Bronchial epithelial cell (primary cell): ENCODE measurements at regions not wholly inside any gene's neighbourhood (a gene's known extent, or its start where the extent isn't known, plus 50 kb on each side); places are given as distances from the start of the nearest gene placed in this dataset.

Experiments used
- DNase-seq: peaks from one replicate; pipeline ENCODE4 v3.0.0-alpha.2; 2010; ENCODE audit warnings: low read depth
- FAIRE-seq: peaks from 2 replicates; lab custom pipeline; 2011; peaks lifted over from hg19 to GRCh38; lab: Jason Lieb, UNC
- H3K27me3 ChIP-seq: 2 replicates; pipeline ENCODE4 v1.5.1; 2011; ENCODE audit warnings: low read length; ENCODE audit not compliant: control insufficient read depth, insufficient read depth
- H3K36me3 ChIP-seq: 2 replicates; pipeline ENCODE4 v1.5.1; 2011; ENCODE audit warnings: low read length; ENCODE audit not compliant: control insufficient read depth, insufficient read depth
- H3K4me3 ChIP-seq: 2 replicates; pipeline ENCODE4 v1.5.1; 2011; ENCODE audit warnings: mild to moderate bottlenecking, low read depth, low read length, control low read depth
- CTCF ChIP-seq: IDR thresholded peaks from 2 replicates; pipeline ENCODE4 v1.5.1; 2011; ENCODE audit warnings: mild to moderate bottlenecking, moderate library complexity, low read length, control low read depth, inconsistent platforms; ENCODE audit not compliant: insufficient read depth, severe bottlenecking

GRCh38 chr18:76162886-76163285, 332.2 kb downstream of the ZNF516 start:
- no peak for TF ChIP-seq CTCF
- no peaks in the 10 kb centered on the region for H3K36me3 ChIP-seq
- DNase-seq (no peak), FAIRE-seq (no peak)
- H3K4me3 ChIP-seq: no peak overlapping the region
- H3K27me3 ChIP-seq: no peaks in the 10 kb centered on the region

- Histone ChIP-seq H3K4me3 (no peak overlapping the region), H3K36me3 (no peaks in the 10 kb centered on the region), H3K27me3 (no peaks in the 10 kb centered on the region)
- no peak for DNase-seq
- no peak for TF ChIP-seq CTCF
- FAIRE-seq: no peak
Measured at GRCh38 chr18:76161983-76162382, 333.1 kb downstream of the ZNF516 start.

GRCh38 chr18:76153691-76154090, 341.4 kb downstream of the ZNF516 start:
- TF ChIP-seq CTCF: no peak

GRCh38 chr18:76149734-76150133, 345.3 kb downstream of the ZNF516 start:
- H3K4me3 ChIP-seq: no peak overlapping the region
- H3K36me3 ChIP-seq: no peaks in the 10 kb centered on the region
- FAIRE-seq: no peak
- H3K27me3 ChIP-seq: no peaks in the 10 kb centered on the region
- DNase-seq: no peak
- no peak for TF ChIP-seq CTCF

More at GRCh38 chr18:76153691-76154090, 341.4 kb downstream of the ZNF516 start:
- Histone ChIP-seq H3K4me3 (no peak overlapping the region), H3K27me3 (no peaks in the 10 kb centered on the region), H3K36me3 (no peaks in the 10 kb centered on the region)
- DNase-seq (no peak), FAIRE-seq (no peak)

DNA sequence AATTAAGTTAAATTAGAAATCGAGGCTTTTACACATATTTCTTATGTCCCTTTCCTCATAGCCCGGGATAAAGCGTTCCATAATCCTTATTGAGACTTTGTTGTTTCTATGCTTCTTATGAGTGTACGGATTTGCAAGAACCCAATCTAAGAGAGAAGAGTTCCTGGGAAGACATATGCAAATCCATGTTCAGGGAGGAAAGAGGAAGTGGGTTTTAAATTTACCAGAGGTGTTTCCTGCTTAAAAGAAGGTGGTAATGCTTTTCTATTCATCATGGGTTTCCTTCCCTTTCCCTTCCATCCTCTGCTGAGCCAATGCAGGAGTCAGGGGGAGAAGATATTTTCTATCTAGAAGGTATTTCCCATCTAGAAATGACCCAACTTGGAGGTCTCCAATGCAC, 345.8 kb downstream of the ZNF516 start:
- TF ChIP-seq CTCF: no peak
- no peaks in the 10 kb centered on the region for H3K36me3 ChIP-seq
- no peaks in the 10 kb centered on the region for H3K27me3 ChIP-seq
- DNase-seq: no peak
- H3K4me3 ChIP-seq: no peak overlapping the region
- no peak for FAIRE-seq
